Activated CD4-positive, alpha-beta T cell treated with anti-CD3 and anti-CD28 coated beads for 24 hours (primary cell): ENCODE measurements at regions not wholly inside any gene's neighbourhood (a gene's known extent, or its start where the extent isn't known, plus 50 kb on each side); places are given as distances from the start of the nearest gene placed in this dataset.

Source experiments
- DNase-seq, 2 donors: peaks; one replicate each; pipeline ENCODE4 v3.0.0-alpha.2; 2020; ENCODE audit warnings: low read depth in 2 of 2

GRCh38 chr9:88229434-88229833 lies 91.2 kb upstream of the SPATA31C2 start:
- DNase-seq = no peak

GRCh38 chr9:88224938-88225337 lies 86.7 kb upstream of the SPATA31C2 start:
- DNase-seq = no peak

- DNase-seq = no peak
These were observed 82.8 kb upstream of the SPATA31C2 start for GRCh38 chr9:88221105-88221504.

GRCh38 chr9:88220652-88221051 lies 82.4 kb upstream of the SPATA31C2 start:
- DNase-seq = no peak

GRCh38 chr9:88219601-88220000 lies 81.3 kb upstream of the SPATA31C2 start:
- no peak for DNase-seq

- no peak for DNase-seq
These were observed 80.5 kb upstream of the SPATA31C2 start for GRCh38 chr9:88218726-88219125.

- DNase-seq = no peak
These were observed 78.1 kb upstream of the SPATA31C2 start for GRCh38 chr9:88216126-88216995.

GRCh38 chr9:88215196-88216125 lies 77.2 kb upstream of the SPATA31C2 start:
- no peak for DNase-seq

GRCh38 chr9:88202321-88202720 lies 64.0 kb upstream of the SPATA31C2 start:
- no peak for DNase-seq

GRCh38 chr9:88198341-88198807 lies 60.1 kb upstream of the SPATA31C2 start:
- DNase-seq = no peak

GRCh38 chr9:88197781-88198340 lies 59.6 kb upstream of the SPATA31C2 start:
- no peak for DNase-seq

GRCh38 chr9:88197016-88197415 lies 58.7 kb upstream of the SPATA31C2 start:
- no peak for DNase-seq

- DNase-seq = no peak
These were observed 58.0 kb upstream of the SPATA31C2 start for GRCh38 chr9:88196142-88196790.

GRCh38 chr9:88193766-88194165 lies 55.5 kb upstream of the SPATA31C2 start:
- DNase-seq = no peak

- DNase-seq = no peak
These were observed 53.2 kb upstream of the SPATA31C2 start for GRCh38 chr9:88191456-88191855.

GRCh38 chr9:88189371-88189770 lies 51.1 kb upstream of the SPATA31C2 start:
- DNase-seq = no peak
